Right lung (tissue), 2 donors: ENCODE measurements at regions not wholly inside any gene's neighbourhood (a gene's known extent, or its start where the extent isn't known, plus 50 kb on each side); places are given as distances from the start of the nearest gene placed in this dataset.
A peak's percentile ranks its signal among the peaks of the same experiment; 100 is the strongest.
"Not testable (repeated sequence)": the region's sequence is repeated elsewhere in the genome, so short reads cannot be mapped to it uniquely, and the experiment has no call there.

Experiments
- DNase-seq, 2 donors: peaks; one replicate each; pipeline ENCODE4 v3.0.0-alpha.2; 2013

DNA sequence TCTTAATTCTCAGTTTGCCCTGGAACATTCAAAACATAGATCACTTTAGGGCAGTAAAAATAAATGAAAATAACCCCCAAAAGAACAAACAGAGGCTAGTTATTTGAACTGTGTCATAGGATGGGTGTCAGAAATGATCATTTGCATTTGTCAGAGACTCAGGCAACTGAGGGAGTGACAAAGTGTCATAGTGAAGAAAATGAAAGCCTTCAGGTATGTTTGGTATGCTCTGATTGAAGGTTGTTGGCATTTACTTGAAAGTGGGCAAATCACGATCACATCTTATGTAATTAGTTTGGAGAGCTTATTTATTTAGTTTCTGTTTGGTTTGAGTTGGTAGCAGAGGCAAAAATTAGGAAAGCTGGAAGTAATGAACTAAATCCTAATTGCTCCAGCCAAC, 880.9 kb downstream of the ANKRD7 start:
- DNase-seq: no peak

- no peak for DNase-seq
These were observed 898.8 kb downstream of the ANKRD7 start for GRCh38 chr7:119123326-119123725.

DNA sequence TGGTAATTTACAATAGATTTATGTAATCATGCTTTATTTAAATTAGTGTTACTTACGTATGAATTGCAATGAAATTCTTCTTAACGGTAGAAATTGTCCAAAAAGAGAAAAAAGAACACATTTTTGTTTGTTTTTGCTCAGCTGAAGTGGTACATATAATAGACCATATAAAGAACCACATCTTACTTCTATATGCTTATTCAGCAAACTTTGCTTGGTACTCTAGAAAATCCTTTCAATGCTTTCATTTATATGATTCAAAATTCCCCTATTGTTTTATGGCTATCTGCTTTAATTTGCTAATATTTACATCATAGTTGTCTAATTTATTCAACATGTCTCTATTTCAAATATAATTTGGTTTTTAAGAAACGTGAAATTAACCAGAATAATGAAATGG, 903.2 kb downstream of the ANKRD7 start:
- DNase-seq: no peak

GRCh38 chr7:119132436-119132835, 907.9 kb downstream of the ANKRD7 start:
- DNase-seq: no peak

GRCh38 chr7:119167431-119167830, 942.9 kb downstream of the ANKRD7 start:
- no peak for DNase-seq

- DNase-seq: no peak
These were observed 947.5 kb downstream of the ANKRD7 start for GRCh38 chr7:119172043-119172442.

DNA sequence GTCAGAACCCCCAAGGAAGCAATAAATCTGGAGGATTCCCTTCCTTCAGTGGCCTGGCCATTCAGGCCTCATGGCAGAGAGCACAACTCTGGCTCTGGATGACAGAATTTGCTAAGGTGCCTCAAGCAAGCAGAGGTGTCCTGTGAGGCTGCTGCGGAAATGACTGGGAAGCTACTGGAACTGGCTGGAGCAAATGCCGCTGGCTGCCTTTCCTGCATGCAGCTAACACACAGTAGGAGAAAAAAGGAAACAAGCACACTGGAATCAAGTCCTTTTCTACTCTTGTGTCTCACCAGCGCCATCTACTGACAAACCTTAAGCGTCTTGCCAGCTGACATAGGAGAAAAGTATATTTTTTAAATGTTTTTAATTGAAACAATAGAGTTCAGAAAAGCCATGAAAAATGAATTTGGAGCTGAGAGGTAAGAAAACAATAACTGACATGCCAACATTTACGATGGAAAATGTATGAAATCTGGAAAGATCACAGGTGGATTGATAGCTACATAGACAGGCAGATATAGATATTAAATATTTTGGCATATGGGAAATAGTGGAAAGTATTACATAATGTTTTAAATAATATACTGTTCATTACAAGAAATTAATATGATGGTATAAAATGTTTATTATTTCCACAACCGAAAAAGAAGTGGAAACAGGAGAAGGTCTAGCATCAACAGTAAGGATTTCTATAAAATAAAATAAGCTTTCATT, 951.6 kb downstream of the ANKRD7 start:
- DNase-seq: peak; percentile 39 to 67

DNA sequence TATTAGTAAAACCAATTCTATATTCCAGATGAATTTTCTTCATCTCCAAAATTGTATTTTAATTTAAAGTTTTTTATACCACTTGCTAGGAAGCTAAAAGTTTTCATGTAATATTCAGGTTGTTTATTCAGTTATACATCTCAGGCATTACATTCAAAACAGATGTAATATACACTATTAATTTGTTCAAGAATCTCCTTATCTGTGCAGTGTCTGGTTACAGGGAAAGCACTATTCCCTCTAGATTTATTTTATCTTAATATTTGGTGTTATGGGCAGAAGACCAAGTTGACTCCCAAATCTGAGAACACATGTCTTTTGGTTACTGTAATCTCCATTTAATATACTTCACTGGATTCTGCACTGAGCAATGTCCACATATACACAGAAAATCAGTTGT, 953.4 kb downstream of the ANKRD7 start:
- DNase-seq: no peak

DNA sequence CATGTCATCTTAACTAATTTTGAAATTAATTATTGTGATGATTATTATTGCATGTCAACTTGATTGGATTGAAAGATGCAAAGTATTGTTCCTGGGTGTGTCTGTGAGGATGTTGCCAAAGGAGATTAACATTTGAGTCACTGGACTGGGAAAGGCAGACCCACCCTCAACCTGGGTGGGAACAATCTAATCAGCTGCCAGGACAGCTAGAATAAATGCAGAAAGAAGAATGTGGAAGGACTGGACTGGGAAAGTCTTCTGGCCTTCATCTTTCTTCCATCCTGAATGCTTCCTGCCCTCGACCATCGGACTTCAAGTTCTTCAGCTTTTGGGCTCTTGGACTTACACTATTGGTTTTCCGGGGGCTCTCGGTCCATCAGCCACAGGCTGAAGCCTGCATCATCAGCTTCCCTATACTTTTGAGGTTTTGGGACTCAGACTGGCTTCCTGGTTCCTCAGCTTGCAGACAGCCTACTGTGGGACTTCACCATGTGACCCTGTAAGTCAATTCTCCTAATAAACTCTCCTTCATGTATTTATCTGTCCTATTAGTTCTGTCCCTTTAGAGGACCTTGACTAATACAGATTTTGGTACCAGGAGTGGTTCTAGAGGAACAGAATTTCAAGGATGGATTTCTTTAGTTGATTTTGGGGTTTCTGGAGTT, 959.8 kb downstream of the ANKRD7 start:
- DNase-seq: no peak

DNA sequence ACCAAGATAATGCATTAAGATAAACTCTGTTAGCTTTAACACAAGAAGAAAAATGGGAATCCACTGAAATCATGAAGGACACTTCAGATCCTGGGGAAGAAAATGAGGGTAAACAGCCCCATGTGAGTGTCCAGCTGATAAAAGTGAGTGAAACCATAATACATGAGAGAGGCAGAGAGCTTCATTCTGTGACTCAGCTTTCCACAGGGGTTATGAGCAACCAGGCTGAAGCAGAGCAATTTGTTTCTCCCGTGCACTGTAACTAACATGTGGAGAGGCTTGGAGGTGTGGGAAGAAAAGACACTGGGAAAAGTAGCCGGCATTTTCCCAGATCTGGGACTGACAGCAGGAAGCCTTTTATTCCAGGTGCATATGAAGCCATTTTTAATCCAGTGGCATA, 971.7 kb downstream of the ANKRD7 start:
- DNase-seq: no peak

GRCh38 chr7:119197172-119197876, 972.8 kb downstream of the ANKRD7 start:
- DNase-seq: no peak

GRCh38 chr7:119197877-119198527, 973.5 kb downstream of the ANKRD7 start:
- DNase-seq: peak in 1 of 2 donors; percentile 17

DNA sequence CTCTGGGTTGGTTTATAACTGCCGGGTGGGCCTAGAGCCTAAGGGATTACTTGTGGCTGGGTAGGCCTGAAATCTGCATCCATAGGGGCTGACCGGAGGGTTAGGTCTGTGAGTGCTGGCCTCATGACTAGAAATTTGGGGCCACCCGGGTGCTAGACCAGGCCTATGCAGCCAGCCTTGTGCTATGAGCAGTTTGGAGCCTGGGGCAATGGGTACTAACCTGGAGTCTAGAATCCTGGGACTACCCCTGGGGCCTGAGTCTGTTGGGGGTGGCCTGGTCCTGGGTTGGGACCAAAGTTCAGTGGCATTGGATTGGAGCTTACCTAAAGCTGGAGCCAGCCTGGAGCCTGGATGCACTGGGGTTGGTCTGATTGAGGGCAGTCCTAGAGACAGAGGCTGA, 995.2 kb downstream of the ANKRD7 start:
- no peak for DNase-seq

- no peak for DNase-seq
These were observed 999.4 kb downstream of the ANKRD7 start for GRCh38 chr7:119223930-119224329.

DNA sequence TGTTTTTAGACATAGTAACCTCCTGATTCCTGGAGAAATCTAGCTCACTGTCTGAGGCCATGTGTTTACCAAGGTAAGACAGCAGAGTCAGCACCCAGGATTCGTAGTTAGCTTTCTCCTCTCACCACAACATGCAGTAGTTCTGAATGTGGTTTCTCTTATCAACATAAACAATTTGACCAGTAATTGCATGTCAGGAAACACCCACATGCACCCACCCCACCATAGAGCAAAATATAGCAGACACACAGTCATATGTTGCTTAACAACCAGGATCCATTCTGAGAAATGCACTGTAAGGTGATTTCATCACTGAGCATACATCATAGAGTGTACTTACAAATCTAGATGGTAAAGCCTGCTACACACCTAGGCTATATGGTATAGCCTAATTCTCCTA, 1004.0 kb downstream of the ANKRD7 start:
- no peak for DNase-seq

GRCh38 chr7:119232091-119232490, 1007.6 kb downstream of the ANKRD7 start:
- DNase-seq: no peak

DNA sequence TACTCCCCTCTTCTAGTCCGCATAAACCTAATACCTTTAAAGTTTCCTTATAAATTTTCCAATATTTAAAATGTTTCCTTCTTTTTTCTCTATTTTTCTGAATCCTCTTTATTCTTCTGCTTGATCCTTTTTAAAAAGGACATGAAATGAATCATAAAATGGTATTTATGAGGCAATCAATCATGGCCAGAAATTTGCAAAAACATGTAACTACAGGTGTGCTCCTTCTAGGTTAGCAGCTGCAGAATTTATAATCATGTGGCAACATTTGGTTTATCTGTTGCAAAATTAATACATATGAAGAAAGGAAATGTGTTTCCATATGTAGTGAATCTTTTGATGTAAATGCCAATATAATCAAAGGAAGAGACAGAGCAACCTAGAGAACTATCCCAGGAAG, 1008.5 kb downstream of the ANKRD7 start:
- DNase-seq: no peak

GRCh38 chr7:119252962-119253361, 1020.0 kb upstream of the KCND2 start:
- no peak for DNase-seq

DNA sequence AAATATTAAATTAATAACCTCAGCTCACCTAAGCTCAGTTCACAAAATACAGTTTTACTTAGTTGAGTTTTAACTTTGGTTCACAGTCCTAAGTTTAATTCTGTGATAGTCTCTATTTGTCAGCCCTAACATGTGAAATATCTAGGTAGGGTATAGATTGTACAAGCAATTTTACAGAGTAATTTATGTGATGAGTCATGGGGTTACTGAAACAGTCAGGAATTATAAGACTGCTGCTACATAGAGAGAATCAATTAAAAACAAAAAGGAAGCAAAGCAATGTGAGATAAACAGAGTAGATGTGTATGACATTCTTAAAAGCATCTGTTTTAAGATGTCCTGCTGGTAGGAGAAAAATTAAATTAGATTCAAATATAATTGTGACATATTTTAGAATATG, 1018.2 kb upstream of the KCND2 start:
- no peak for DNase-seq

- DNase-seq: no peak
These were observed 1017.0 kb upstream of the KCND2 start for GRCh38 chr7:119256001-119256400.

DNA sequence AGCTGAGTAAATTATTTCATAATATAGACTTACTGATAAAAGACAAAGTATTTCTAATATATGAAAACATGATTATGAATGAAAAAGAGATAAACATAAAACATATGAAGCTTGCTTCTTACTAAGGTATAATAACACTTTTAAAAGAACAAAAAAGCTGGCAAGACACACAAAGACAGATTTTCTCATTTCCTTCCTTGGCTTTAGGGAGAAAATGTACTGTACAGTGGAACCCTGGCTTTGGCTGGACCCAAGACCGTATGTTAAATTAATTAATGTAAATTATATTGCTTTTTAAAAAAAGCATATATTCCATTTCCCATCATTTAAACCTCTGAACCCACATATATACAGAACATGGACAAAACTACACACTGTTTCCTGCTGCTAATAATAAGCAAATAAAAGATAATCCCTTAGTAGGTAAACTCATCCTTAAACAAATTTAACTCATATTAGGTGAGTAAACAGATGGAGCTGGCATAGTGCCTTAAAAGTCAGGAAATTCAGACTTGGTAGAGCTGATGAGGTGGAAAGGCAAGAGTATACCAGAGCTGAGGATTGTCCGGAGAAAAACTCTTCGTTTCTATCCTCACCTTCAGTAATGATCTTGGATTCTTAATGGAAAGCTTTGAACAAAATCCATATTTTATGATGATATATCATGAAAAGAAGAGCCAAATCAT, 1016.4 kb upstream of the KCND2 start:
- no peak for DNase-seq

- not testable (repeated sequence) for DNase-seq
These were observed 1006.2 kb upstream of the KCND2 start for GRCh38 chr7:119266790-119267189.
